GM12891 (cell line): ENCODE measurements at regions not wholly inside any gene's neighbourhood (a gene's known extent, or its start where the extent isn't known, plus 50 kb on each side); places are given as distances from the start of the nearest gene placed in this dataset.

Source experiments
- PAX5 ChIP-seq: IDR thresholded peaks from 2 replicates; pipeline ENCODE4 v1.6.1; 2011; ENCODE audit warnings: low read length, moderate library complexity, mild to moderate bottlenecking; ENCODE audit not compliant: insufficient read depth, severe bottlenecking
- POLR2A ChIP-seq: IDR thresholded peaks from 2 replicates; pipeline ENCODE4 v1.6.1; 2011; ENCODE audit warnings: low read depth, low read length, control low read depth
- TAF1 ChIP-seq: IDR thresholded peaks from 2 replicates; pipeline ENCODE4 v1.6.1; 2011; ENCODE audit warnings: low read depth, low read length, control low read depth

- no peak for TF ChIP-seq PAX5
- no peak for TF ChIP-seq POLR2A
- TF ChIP-seq TAF1, result no peak
Measured at GRCh38 chr4:20195071-20195885, 56.4 kb upstream of the SLIT2 start.
